ENCODE measurements at regions not wholly inside any gene's neighbourhood (a gene's known extent, or its start where the extent isn't known, plus 50 kb on each side); places are given as distances from the start of the nearest gene placed in this dataset.

DNA sequence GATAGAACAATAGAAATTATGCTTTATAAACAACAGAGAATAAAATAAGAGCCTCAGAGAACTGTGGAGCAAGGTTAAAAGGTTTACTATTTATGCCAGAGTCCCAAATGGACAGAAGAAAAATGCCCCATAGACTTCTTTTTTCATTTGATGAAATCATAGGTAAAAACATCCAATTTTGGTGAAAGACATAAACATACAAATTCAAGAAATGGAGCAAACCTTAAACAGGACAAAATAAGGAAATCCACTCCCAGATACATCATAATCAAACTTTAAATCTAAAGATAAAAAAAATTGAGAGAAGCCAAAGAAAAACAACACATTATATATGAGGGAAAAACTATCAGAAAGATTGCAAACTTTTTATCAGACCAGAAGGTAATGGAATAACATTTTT is 182.8 kb downstream of the GADD45G start:
- H2BK5ac ChIP-seq (ENCODE audit: low read depth, low read length, poor library complexity) = no peak overlapping the region
- no peaks in the 10 kb centered on the region for H3K79me2 ChIP-seq (ENCODE audit: control insufficient read depth, insufficient read depth, low read length, poor library complexity)
- no peak overlapping the region for H4K91ac ChIP-seq (ENCODE audit: low read depth, low read length)
- H3K9me3 ChIP-seq (ENCODE audit: insufficient read depth, low read depth, low read length) = peaks cover 3% of the 10 kb centered on the region
- no peaks in the 10 kb centered on the region for H3K27me3 ChIP-seq (ENCODE audit: insufficient read depth, low read length)
- no peak overlapping the region for H3K4me3 ChIP-seq (ENCODE audit: low read depth, low read length)
- no peaks in the 10 kb centered on the region for H3K36me3 ChIP-seq (ENCODE audit: control insufficient read depth in 1 of 2, insufficient read depth in 2 of 2, low read length in 2 of 2)
- no peak overlapping the region for H2BK12ac ChIP-seq (ENCODE audit: low read length)
- no peak overlapping the region for H3K4ac ChIP-seq (ENCODE audit: low read depth, low read length)
- no peak overlapping the region for H3K23ac ChIP-seq (ENCODE audit: low read length)
- H2AK5ac ChIP-seq (ENCODE audit: low read length) = no peak overlapping the region
- no peak overlapping the region for H3K27ac ChIP-seq (ENCODE audit: low read depth, low read length)
- peaks cover 11% of the 10 kb centered on the region for H3K79me1 ChIP-seq (ENCODE audit: low read length)
- no peak overlapping the region for H2AFZ ChIP-seq (ENCODE audit: insufficient read depth, low read length, poor library complexity)
- DNase-seq = no peak
- peaks cover 3 to 5% of the 10 kb centered on the region in 2 experiments for H3K4me1 ChIP-seq (ENCODE audit: control insufficient read depth in 1 of 2, insufficient read depth in 2 of 2, low read length in 2 of 2)
- no peak overlapping the region for H3K4me2 ChIP-seq (ENCODE audit: low read length)
- H3K14ac ChIP-seq (ENCODE audit: low read length) = no peak overlapping the region
- no peak overlapping the region for H2BK120ac ChIP-seq (ENCODE audit: insufficient read depth, low read length, poor library complexity)
- no peak overlapping the region for H3K9ac ChIP-seq (ENCODE audit: low read length)
- H4K8ac ChIP-seq (ENCODE audit: low read depth, low read length) = no peak overlapping the region
- no peak overlapping the region for H3K18ac ChIP-seq (ENCODE audit: low read length)
- no peak overlapping the region for H4K12ac ChIP-seq (ENCODE audit: low read depth, low read length)

DNA sequence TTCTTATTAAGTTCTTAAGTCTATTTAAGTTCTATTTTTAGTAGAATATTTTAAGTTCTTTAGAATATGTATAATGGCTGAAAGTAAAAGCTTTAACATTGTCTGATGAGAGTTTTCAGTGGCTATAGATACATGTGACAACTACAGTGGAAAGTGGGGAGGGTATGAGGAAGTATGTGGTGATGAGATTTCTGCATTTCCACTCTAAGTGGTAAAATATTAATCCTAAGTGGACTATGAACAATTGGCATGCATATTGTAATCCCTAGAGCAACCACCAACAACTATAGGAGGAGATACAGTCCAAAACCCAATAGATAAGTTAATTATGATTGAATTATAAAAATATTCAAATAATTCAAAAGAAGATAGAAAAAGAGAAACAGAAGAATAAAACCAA is 183.6 kb downstream of the GADD45G start:
- no peak overlapping the region for H3K14ac ChIP-seq (ENCODE audit: low read length)
- H4K12ac ChIP-seq (ENCODE audit: low read depth, low read length) = no peak overlapping the region
- no peak overlapping the region for H3K4ac ChIP-seq (ENCODE audit: low read depth, low read length)
- H3K9me3 ChIP-seq (ENCODE audit: insufficient read depth, low read depth, low read length) = peaks cover 3% of the 10 kb centered on the region
- H2BK120ac ChIP-seq (ENCODE audit: insufficient read depth, low read length, poor library complexity) = no peak overlapping the region
- no peak overlapping the region for H3K27ac ChIP-seq (ENCODE audit: low read depth, low read length)
- no peak overlapping the region for H3K9ac ChIP-seq (ENCODE audit: low read length)
- H4K8ac ChIP-seq (ENCODE audit: low read depth, low read length) = no peak overlapping the region
- no peak overlapping the region for H2AK5ac ChIP-seq (ENCODE audit: low read length)
- no peak for DNase-seq
- no peak overlapping the region for H3K4me3 ChIP-seq (ENCODE audit: low read depth, low read length)
- H3K79me2 ChIP-seq (ENCODE audit: control insufficient read depth, insufficient read depth, low read length, poor library complexity) = no peaks in the 10 kb centered on the region
- no peak overlapping the region for H4K91ac ChIP-seq (ENCODE audit: low read depth, low read length)
- H3K18ac ChIP-seq (ENCODE audit: low read length) = no peak overlapping the region
- H3K23ac ChIP-seq (ENCODE audit: low read length) = no peak overlapping the region
- H3K79me1 ChIP-seq (ENCODE audit: low read length) = peaks cover 16% of the 10 kb centered on the region
- H3K27me3 ChIP-seq (ENCODE audit: insufficient read depth, low read length) = no peaks in the 10 kb centered on the region
- H2BK12ac ChIP-seq (ENCODE audit: low read length) = no peak overlapping the region
- H3K36me3 ChIP-seq (ENCODE audit: control insufficient read depth in 1 of 2, insufficient read depth in 2 of 2, low read length in 2 of 2) = no peaks in the 10 kb centered on the region
- H3K4me1 ChIP-seq (ENCODE audit: control insufficient read depth in 1 of 2, insufficient read depth in 2 of 2, low read length in 2 of 2) = peaks cover 4 to 5% of the 10 kb centered on the region in 2 experiments
- H3K4me2 ChIP-seq (ENCODE audit: low read length) = no peak overlapping the region
- H2BK5ac ChIP-seq (ENCODE audit: low read depth, low read length, poor library complexity) = no peak overlapping the region
- no peak overlapping the region for H2AFZ ChIP-seq (ENCODE audit: insufficient read depth, low read length, poor library complexity)

DNA sequence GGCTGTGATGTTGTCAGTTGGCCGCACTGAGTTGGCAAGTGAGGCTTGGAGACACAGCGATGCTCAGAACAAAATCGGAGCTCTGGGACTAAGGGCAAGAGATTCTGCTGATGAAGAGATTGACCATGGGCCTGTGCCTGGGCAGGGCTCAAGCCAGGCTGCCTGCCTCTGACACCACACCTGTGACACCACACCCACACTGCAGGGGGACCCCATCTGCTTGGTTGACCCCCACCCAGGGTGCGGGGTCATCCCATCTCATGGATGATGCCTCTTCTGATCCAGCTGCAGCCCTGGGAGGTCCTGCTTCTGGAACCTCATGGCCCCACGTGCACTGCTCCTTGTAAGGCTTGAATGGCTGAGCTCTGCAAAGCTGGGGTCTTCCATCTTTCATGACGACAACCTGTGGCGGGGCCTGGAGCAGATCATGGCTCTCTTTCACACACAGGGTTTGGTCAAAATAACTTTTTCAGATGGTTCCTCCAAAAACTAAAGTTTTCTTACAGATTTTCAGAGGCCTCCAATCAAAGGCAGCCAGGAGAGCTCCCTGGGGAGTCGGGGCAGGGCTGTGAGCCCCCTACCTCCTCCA is 185.2 kb downstream of the GADD45G start:
- Histone ChIP-seq H3K18ac (ENCODE audit: low read length) (no peak overlapping the region), H2BK120ac (ENCODE audit: insufficient read depth, low read length, poor library complexity) (no peak overlapping the region), H4K91ac (ENCODE audit: low read depth, low read length) (peak overlapping the region; percentile 28), H3K27me3 (ENCODE audit: insufficient read depth, low read length) (no peaks in the 10 kb centered on the region), H3K79me1 (ENCODE audit: low read length) (peaks cover 19% of the 10 kb centered on the region), H3K79me2 (ENCODE audit: control insufficient read depth, insufficient read depth, low read length, poor library complexity) (no peaks in the 10 kb centered on the region), H4K12ac (ENCODE audit: low read depth, low read length) (no peak overlapping the region), H3K36me3 (ENCODE audit: control insufficient read depth in 1 of 2, insufficient read depth in 2 of 2, low read length in 2 of 2) (no peaks in the 10 kb centered on the region), H3K27ac (ENCODE audit: low read depth, low read length) (no peak overlapping the region), H3K4me3 (ENCODE audit: low read depth, low read length) (no peak overlapping the region), H3K14ac (ENCODE audit: low read length) (no peak overlapping the region), H3K4ac (ENCODE audit: low read depth, low read length) (no peak overlapping the region), H3K4me2 (ENCODE audit: low read length) (no peak overlapping the region), H3K9me3 (ENCODE audit: insufficient read depth, low read depth, low read length) (peaks cover 3% of the 10 kb centered on the region), H2BK12ac (ENCODE audit: low read length) (peak overlapping the region; percentile 7), H2AK5ac (ENCODE audit: low read length) (no peak overlapping the region), H3K9ac (ENCODE audit: low read length) (no peak overlapping the region), H2AFZ (ENCODE audit: insufficient read depth, low read length, poor library complexity) (no peak overlapping the region), H3K23ac (ENCODE audit: low read length) (no peak overlapping the region), H2BK5ac (ENCODE audit: low read depth, low read length, poor library complexity) (no peak overlapping the region), H4K8ac (ENCODE audit: low read depth, low read length) (no peak overlapping the region), H3K4me1 (ENCODE audit: control insufficient read depth in 1 of 2, insufficient read depth in 2 of 2, low read length in 2 of 2) (peaks cover 7% of the 10 kb centered on the region in 2 experiments)
- WGBS (ENCODE audit: extremely low coverage, insufficient coverage, insufficient read length) = no CpG with 5 or more reads among the region's 8 CpGs
- DNase-seq = no peak

DNA sequence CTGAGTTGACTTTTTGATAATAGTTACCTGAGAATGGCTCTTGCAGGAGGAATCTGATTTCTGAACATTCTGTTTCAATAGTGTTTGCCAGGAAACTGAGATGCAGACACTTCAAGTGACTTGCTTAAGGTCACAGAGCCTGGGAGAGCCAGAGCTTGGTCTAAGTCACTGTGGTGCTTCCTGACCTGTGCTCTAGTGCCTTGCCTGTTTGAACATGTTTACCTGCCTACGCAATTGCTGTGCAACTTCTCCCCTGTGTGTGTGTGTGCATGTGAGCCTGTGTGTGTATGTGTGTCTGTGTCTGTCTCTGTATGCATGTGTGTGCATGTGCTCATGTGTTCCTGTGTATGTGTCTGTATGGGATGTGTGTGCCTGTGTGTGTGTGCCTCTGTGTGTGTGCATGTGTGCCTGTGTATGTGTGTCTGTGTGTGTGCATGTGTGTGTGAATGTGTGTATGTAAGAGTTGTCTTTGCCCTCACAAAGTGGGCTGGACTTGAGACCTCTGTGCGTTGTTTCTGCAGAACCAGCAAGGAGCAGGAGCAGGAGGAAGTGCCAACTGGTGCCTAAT is 185.8 kb downstream of the GADD45G start:
- DNase-seq = peak; percentile 15 to 27
- peak overlapping the region; percentile 6 for H2AK5ac ChIP-seq (ENCODE audit: low read length)
- H3K27ac ChIP-seq (ENCODE audit: low read depth, low read length) = no peak overlapping the region
- no peak overlapping the region for H4K12ac ChIP-seq (ENCODE audit: low read depth, low read length)
- WGBS (ENCODE audit: extremely low coverage, insufficient coverage, insufficient read length) = no CpG with 5 or more reads among the region's 2 CpGs
- H2BK5ac ChIP-seq (ENCODE audit: low read depth, low read length, poor library complexity) = no peak overlapping the region
- H4K8ac ChIP-seq (ENCODE audit: low read depth, low read length) = no peak overlapping the region
- no peak overlapping the region for H3K4me2 ChIP-seq (ENCODE audit: low read length)
- H2BK120ac ChIP-seq (ENCODE audit: insufficient read depth, low read length, poor library complexity) = peak overlapping the region; percentile 10
- peak overlapping the region; percentile 15 for H3K14ac ChIP-seq (ENCODE audit: low read length)
- no peaks in the 10 kb centered on the region for H3K79me2 ChIP-seq (ENCODE audit: control insufficient read depth, insufficient read depth, low read length, poor library complexity)
- H3K4ac ChIP-seq (ENCODE audit: low read depth, low read length) = no peak overlapping the region
- H3K9ac ChIP-seq (ENCODE audit: low read length) = no peak overlapping the region
- no peak overlapping the region for H2BK12ac ChIP-seq (ENCODE audit: low read length)
- no peak overlapping the region for H3K23ac ChIP-seq (ENCODE audit: low read length)
- H3K4me3 ChIP-seq (ENCODE audit: low read depth, low read length) = peak overlapping the region; percentile 55
- no peak overlapping the region for H2AFZ ChIP-seq (ENCODE audit: insufficient read depth, low read length, poor library complexity)
- peak overlapping the region; percentile 15 for H4K91ac ChIP-seq (ENCODE audit: low read depth, low read length)
- H3K9me3 ChIP-seq (ENCODE audit: insufficient read depth, low read depth, low read length) = peaks cover 3% of the 10 kb centered on the region
- H3K79me1 ChIP-seq (ENCODE audit: low read length) = peaks cover 22% of the 10 kb centered on the region
- no peaks in the 10 kb centered on the region for H3K27me3 ChIP-seq (ENCODE audit: insufficient read depth, low read length)
- no peaks in the 10 kb centered on the region for H3K36me3 ChIP-seq (ENCODE audit: control insufficient read depth in 1 of 2, insufficient read depth in 2 of 2, low read length in 2 of 2)
- H3K18ac ChIP-seq (ENCODE audit: low read length) = peak overlapping the region; percentile 2
- peaks cover 11 to 12% of the 10 kb centered on the region in 2 experiments for H3K4me1 ChIP-seq (ENCODE audit: control insufficient read depth in 1 of 2, insufficient read depth in 2 of 2, low read length in 2 of 2)
